ENCODE measurements at regions not wholly inside any gene's neighbourhood (a gene's known extent, or its start where the extent isn't known, plus 50 kb on each side); places are given as distances from the start of the nearest gene placed in this dataset.

DNA sequence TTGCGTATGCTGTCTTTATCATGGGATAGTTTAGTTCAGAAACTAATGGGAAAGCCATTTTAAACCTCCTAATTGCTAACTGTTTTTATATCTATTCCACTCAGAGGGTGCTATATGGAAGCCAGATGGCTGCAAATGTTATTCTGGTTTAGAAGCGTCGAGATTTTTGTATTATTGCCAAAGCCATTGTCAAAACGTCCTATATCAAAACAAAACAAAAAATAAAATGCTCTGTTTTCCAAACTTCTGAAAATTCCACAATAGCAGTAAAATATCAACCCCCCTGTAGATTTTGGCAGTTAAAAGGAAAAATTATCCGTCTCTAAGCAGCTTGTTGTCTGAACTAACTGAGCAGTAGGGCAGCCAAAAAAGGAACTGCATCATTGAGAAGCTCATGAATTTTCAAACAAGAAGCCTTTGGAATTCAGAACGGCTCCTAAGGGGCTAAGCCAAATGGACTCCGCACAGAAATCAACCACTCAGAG lies 195.4 kb upstream of the CWC22 start:
- no peak for TF ChIP-seq CTCF (IDR thresholded peaks at IDR 0.05)
- TF ChIP-seq POLR2A (IDR thresholded peaks at IDR 0.05), result no peak
